ENCODE measurements at regions not wholly inside any gene's neighbourhood (a gene's known extent, or its start where the extent isn't known, plus 50 kb on each side); places are given as distances from the start of the nearest gene placed in this dataset.

- TF ChIP-seq CTCF (IDR thresholded peaks at IDR 0.05) = no peak
- no peak for TF ChIP-seq POLR2A (IDR thresholded peaks at IDR 0.05)
Observed at GRCh38 chr6:106855117-106855516, 119.4 kb downstream of the CD24 start.
